ENCODE measurements at regions not wholly inside any gene's neighbourhood (a gene's known extent, or its start where the extent isn't known, plus 50 kb on each side); places are given as distances from the start of the nearest gene placed in this dataset.

GRCh38 chr3:78434801-78435200, 1333.0 kb downstream of the ROBO1 start:
- DNase-seq (ENCODE audit: low read depth) = no peak
- TF ChIP-seq, protein P1, sequence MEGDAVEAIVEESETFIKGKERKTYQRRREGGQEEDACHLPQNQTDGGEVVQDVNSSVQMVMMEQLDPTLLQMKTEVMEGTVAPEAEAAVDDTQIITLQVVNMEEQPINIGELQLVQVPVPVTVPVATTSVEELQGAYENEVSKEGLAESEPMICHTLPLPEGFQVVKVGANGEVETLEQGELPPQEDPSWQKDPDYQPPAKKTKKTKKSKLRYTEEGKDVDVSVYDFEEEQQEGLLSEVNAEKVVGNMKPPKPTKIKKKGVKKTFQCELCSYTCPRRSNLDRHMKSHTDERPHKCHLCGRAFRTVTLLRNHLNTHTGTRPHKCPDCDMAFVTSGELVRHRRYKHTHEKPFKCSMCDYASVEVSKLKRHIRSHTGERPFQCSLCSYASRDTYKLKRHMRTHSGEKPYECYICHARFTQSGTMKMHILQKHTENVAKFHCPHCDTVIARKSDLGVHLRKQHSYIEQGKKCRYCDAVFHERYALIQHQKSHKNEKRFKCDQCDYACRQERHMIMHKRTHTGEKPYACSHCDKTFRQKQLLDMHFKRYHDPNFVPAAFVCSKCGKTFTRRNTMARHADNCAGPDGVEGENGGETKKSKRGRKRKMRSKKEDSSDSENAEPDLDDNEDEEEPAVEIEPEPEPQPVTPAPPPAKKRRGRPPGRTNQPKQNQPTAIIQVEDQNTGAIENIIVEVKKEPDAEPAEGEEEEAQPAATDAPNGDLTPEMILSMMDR (IDR thresholded peaks at IDR 0.05; ENCODE audit: insufficient read depth, low read depth, low read length) = no peak
- H3K4me3 ChIP-seq (ENCODE audit: low read depth, low read length) = no peak overlapping the region

DNA sequence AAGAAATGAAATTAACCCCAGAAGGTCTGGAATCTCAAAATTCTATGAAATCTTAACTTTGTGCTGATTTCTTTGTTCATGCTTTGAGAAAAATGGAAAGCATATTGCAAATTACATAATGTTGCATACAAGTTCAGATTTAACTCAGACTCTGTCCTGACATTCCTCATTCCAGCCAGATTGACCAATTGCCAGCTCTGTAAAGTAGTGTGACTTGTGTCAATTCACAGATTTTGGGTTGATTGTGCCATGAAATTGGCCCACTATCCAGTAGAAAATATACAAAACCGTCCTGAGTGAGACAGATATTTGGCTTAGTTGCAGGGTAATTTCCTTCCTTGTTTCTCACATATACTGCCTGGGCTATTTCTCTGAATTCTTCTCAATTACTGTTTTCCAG, 1312.6 kb downstream of the ROBO1 start:
- no peak for DNase-seq (ENCODE audit: low read depth)
- TF ChIP-seq, protein P1 (IDR thresholded peaks at IDR 0.05; ENCODE audit: insufficient read depth, low read depth, low read length) = no peak
- no peak overlapping the region for H3K4me3 ChIP-seq (ENCODE audit: low read depth, low read length)

DNA sequence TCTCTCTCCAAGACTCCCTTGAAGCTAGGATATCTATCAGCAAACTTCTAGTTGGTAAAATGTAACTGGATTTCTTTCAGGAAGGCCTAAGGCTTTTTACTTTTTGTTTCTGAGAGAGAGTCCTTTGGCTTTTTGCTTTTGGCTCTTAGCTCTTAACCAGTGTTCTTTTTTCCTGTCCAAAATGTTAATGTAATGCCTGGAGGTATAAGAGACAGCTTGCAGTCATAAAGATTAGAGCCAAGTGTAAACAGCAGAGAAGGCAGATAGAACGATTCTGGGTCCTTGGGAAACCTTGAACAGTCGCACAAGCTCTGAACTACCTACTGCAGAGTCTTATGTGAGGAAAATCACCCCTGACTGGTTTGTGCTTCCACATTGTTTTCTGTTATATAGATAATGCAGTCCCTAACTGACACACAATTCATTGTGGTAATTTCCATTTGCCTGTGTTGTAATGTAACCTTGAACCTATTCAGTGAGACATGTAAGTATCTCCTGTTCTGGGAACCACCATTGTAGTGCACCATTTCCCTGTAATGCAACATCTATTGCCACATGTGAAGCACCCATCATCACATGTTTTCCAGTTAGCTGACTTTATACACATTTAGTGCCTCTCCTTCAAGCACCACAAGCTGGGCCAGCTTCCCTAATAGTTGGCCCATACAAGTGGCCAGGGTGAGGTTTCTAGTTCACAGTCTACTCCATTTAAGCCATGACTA, 1311.9 kb downstream of the ROBO1 start:
- peak; percentile 3 for DNase-seq (ENCODE audit: low read depth)
- no peak overlapping the region for H3K4me3 ChIP-seq (ENCODE audit: low read depth, low read length)
- TF ChIP-seq, protein P1 (IDR thresholded peaks at IDR 0.05; ENCODE audit: insufficient read depth, low read depth, low read length) = no peak

- no peak overlapping the region for H3K4me3 ChIP-seq (ENCODE audit: low read depth, low read length)
- no peak for DNase-seq (ENCODE audit: low read depth)
- TF ChIP-seq, protein P1 (IDR thresholded peaks at IDR 0.05; ENCODE audit: insufficient read depth, low read depth, low read length) = no peak
Observed at GRCh38 chr3:78459796-78460195, 1308.0 kb downstream of the ROBO1 start.

DNA sequence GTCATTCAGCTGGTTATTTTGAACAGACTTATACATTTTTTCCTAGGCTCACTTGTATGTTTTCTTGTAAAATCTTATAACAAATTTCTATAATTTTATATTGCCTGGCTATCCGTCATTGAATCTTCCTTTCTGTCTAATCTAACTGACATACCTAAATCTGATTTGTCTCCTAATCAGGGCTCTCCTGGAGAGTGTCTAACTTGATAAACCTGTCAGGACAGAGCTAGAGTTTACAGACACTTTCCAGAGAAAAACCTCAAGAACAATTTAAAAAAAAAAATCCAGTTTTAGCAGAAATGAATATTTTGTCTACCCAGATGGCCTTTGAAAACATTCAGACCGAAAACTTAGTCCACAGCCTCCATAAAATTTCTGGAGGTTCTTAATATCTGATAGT, 1305.8 kb downstream of the ROBO1 start:
- no peak overlapping the region for H3K4me3 ChIP-seq (ENCODE audit: low read depth, low read length)
- TF ChIP-seq, protein P1 (IDR thresholded peaks at IDR 0.05; ENCODE audit: insufficient read depth, low read depth, low read length) = no peak
- DNase-seq (ENCODE audit: low read depth) = no peak

- H3K4me3 ChIP-seq (ENCODE audit: low read depth, low read length) = no peak overlapping the region
- DNase-seq (ENCODE audit: low read depth) = no peak
- TF ChIP-seq, protein P1 (IDR thresholded peaks at IDR 0.05; ENCODE audit: insufficient read depth, low read depth, low read length) = no peak
Observed at GRCh38 chr3:78476076-78476475, 1291.7 kb downstream of the ROBO1 start.

GRCh38 chr3:78481050-78481449, 1286.7 kb downstream of the ROBO1 start:
- TF ChIP-seq, protein P1 (IDR thresholded peaks at IDR 0.05; ENCODE audit: insufficient read depth, low read depth, low read length) = no peak
- DNase-seq (ENCODE audit: low read depth) = no peak
- H3K4me3 ChIP-seq (ENCODE audit: low read depth, low read length) = no peak overlapping the region
